ENCODE measurements at regions not wholly inside any gene's neighbourhood (a gene's known extent, or its start where the extent isn't known, plus 50 kb on each side); places are given as distances from the start of the nearest gene placed in this dataset.
A peak's percentile ranks its signal among the peaks of the same experiment; 100 is the strongest.

DNA sequence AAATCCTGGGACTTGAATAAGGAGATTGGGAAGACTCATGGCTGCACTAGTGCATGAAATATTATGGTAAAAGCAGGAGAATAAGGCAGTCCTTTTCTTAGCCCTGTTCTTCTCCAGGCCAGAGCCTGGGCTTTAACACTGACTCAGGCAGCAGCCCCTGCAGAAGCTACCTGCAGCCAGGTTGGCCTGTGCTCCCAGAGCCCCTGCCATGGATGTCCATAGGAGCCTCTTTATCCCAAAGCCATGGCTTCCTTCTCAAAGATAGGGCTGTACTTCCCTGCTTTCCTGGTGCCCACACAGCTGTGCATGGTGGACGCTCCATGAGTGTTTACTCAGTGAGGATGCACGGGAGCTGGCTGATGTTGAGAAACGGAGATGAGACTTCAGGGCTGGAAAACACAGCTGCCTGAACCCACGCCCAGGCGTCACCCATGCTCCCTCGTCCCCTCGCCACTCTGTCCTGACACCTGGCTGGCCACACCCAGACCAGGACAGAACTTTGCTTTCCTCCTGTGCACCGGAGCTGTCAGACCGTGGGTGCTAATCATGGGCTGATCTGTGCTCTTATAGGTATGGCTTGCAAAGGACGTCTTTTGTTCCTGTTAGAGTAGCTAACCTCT lies 135.5 kb downstream of the GLI2 start:
- no peak for ATAC-seq
- intact Hi-C loops (cut with DNase I) = no loop called here
- no peak for DNase-seq (ENCODE audit: low spot score)

DNA sequence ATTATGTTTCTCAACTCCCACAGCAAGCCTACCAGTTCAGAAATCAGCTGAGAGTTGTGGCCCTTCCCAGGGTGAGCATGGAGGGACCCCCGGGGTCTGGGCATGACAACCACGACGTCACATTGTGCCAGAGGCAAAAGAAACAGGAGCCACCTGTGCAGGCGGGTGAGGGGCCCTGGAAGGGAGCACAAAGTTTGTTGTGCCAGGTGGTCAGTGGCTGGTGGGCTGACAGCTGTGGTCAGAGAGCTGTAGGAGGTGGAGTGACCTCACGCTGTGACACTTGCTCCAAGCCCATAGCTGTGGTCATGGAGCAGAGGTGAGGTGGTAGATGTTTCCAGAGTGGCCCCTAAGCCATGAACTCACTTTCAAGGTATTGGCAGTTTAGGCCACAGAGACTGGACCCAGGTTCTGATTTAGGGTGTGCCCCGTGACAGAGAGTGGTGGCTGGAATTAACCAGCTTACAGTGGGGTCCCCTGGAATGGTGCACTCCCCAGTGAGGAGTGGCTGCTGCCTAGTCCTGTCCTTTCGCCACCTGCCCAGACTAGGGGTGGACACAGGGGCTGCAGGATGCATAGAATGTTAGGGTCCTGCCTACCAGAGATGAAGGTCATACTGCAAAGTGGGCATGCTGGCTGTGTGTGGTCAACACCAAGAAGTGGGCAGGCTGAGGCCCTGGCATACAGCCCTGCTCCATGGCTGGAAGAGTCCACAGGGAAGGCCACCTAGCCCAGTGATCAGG lies 136.4 kb downstream of the GLI2 start:
- ATAC-seq (no peak), DNase-seq (ENCODE audit: low spot score) (no peak)
- intact Hi-C loops (cut with DNase I) = no loop called here

DNA sequence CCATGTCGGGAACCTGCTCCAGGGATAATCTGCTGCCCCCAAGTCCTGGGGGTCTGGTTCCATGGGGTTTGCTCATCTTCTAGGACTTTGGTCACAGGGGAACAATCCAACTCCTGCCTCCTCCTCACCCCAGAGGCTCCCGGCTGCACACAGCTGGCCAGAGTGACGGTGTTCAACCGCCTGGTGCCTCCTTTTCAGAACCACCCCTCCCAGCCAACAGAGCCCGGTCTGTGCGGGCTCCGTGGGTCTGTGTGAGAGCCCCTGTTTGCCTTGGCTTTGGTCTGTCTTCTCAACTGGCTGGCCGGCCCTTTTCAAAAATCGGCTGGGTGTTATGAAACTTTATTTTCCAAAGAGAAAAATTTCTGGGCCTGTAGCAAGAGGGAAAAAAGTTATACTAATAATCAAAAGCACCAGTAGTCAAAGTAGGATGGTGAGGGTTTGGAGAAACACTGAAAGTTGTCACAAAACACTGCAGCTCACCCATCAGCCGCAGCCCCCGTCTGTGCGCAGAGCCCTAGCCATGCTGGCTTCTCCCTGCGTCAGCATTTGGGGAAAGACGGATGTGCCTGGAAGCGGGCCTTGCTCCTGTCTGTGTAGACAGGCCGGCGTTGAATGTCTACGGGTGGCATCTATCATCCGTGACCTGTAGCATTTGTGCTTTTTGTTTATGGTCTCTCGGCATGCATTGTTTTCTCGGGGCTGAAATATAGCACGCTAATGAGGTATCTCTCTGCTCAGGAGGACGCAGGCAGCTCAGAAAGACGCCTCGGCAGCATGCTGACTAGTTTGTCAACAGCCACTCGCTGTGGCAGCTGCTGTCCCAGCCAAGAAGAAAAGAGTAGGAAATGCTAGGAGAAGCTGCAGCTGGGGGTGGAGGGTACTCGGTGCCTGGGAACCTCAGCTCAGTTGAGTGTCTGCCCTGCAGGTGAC lies 138.6 kb downstream of the GLI2 start:
- ATAC-seq (peak; percentile 37), DNase-seq (ENCODE audit: low spot score) (no peak)
- intact Hi-C loops (cut with DNase I) = no loop called here

DNA sequence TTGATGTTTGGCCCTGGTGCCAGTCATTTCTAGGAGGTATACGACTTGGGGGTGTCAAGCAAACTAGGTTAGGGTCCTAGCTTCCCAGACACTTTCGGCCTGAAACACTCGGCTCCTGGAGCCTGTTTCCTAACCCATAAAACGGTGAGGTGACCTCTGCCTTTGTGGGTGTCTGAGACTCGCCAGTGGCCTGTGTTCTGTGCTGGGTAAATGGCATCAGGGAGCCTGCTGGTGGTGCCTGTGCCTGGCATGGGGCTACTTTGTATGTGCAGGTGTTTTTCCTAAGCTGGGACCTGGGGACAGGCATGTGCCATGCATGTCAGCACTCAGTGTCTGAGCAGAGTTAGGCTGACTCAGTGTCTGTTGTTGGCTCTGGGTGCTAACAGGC lies 139.2 kb downstream of the GLI2 start:
- ATAC-seq (no peak), DNase-seq (ENCODE audit: low spot score) (no peak)
- intact Hi-C loops (cut with DNase I) = no loop called here

DNA sequence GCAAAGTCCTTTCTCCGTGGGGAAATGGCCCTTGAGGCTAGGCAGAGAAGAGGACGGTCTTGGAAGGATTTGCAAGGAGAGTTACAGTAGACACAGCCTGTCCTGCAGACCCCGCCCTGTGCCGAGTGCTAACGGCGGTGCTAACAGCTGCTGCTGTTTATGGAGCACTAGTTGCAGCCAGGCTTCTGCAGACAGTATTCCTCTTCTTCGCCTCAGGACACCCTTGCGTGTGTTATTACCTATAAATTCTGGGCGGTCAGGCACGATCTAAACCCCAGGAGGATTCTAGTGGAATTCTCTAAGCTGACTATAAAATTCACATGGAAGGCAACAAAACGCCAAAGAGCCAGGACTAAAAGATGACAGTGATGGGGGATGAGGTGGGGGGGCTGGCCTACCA lies 139.8 kb downstream of the GLI2 start:
- no peak for DNase-seq (ENCODE audit: low spot score)
- intact Hi-C loops (cut with DNase I) = no loop called here
- ATAC-seq = peak; percentile 57

DNA sequence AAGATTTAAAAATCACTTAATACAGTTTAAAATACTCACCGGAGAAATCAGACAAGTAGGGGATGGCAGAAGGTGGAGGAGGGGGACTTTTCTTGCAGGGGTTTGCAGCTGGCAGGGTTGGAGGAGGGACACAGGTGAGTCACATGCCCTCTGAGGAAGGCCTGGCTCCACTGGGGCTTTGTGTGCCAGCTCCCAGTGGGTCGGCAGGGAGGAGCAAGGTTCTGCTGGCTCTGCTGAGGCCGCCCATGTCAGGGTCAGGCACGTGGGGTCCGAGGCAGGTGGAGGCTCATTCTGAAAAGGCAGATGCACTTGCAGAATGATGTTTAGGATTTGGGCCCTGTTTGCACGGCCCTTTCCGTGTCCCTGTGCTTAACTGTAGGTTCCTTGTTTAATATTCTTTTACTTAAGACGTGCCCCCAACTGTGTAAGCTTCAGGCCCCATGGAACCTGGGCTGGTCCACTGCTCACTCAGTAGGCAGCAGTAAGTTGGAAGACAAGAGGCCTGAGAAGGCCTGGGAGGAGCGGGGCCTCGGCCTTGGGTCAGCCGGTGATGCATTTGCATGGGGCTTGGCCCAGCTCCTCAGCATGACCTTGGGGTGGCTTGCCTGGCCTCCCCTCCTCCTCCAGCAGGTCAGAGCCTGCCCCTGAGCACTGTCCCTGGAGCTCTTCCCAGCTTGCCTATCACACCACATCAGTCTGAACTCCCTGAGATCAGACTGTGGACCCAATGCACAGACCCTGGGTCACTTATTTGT lies 141.0 kb downstream of the GLI2 start:
- intact Hi-C loops (cut with DNase I) = no loop called here
- ATAC-seq (no peak), DNase-seq (ENCODE audit: low spot score) (no peak)

DNA sequence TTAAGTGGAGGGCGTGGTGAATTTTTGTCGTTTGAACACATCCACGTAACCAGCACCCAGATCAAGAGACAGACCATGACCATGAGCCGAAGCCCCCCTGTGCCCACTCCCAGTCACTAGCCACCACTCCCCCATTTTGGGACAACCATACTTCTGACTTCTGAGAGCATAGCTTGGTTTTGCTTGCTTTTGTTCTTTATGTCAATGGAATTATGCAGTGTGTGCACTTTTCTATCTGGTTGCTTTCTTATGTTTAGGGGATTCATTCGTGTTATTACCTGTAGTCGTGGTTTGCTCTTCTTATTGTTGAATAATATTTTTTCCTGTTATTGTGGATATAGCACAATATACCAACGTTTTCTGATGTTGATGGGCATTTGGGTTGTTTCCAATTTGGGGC lies 141.7 kb downstream of the GLI2 start:
- DNase-seq (ENCODE audit: low spot score) (no peak), ATAC-seq (no peak)

DNA sequence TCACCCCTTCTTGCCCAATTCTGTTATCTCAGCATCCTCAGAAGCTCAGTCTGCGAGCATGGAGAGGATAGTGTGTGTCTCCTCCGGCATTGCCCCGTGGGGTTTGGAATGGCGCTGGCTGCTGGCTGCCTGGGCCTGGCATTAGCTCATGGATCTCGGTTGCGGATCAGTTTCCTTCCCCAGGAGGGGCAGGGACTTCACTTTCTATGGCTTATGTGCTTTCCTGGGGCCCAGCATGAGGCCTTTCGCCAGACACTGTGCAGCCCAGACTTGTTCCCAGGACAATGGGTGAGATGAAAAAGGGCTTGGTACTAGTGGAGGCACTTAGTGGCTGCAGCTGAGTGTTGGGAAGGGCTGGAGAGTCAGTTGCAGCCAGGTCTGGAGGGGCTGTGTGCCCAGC lies 143.3 kb downstream of the GLI2 start:
- DNase-seq (ENCODE audit: low spot score) = no peak
- intact Hi-C loops (cut with DNase I) = no loop called here
- ATAC-seq = no peak

More for the DNA sequence above, 141.7 kb downstream of the GLI2 start:
- intact Hi-C loops (cut with DNase I) = no loop called here

DNA sequence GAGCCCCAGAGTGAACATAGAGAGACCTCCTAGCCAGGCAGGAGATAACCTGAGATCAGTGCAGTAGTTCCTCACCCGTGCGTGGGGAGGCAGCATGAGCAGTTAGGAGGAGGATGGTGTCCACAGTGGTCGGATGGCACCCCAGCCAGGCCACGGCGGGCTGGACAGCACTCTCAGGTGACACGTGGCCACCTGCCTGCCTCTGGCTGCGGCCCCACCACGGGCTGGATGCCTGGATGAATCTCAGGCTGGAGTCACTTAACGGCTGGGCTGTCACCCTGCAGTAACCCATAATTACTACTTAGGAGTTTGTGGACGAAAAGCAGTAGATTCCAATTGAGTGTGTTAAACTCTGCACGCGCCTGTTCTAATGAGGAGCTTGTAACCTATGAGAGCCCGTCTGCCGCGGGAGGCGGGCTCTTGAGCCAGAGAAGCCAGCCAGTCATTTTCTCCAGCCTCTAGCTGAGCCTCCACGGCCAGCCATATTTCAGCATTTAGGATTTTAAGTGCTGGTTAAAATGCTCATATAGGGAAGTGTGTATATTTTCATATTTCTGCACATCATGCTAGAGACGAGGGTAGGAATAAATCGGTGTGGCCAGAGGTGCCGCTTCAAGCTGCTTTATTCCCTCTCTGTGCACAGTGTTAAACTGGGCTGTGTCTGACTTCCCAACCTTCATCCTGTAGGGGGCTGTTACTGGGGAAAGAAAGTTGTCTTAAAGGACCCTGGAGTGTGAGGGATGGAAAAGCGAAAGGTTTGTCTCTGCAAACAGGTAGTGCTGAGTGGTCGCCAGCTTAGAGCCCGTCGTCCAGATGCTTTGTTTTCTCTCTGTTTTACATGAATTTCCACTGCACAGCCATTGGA lies 144.0 kb downstream of the GLI2 start:
- DNase-seq (ENCODE audit: low spot score) (no peak), ATAC-seq (peak; percentile 42)
- intact Hi-C loops (cut with DNase I) = no loop called here

DNA sequence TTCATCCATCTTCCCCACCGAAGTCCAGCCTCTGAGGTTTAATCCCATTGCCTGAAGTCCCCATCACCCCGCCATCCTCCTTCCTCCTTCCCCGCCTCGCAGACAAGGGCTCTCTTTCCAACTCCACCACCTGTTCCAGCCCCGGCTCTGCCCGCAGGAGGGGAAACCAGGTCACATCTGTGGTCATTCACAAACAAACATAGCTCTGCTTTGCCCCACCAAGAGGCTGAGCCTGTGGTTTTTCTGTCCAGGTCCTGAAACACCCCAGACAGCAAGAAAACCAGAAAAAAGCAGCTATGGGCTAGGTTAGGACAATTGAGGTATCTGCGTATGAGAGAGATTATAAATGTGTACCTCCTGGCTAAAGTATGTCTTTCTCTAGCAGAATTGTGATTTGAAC lies 144.7 kb downstream of the GLI2 start:
- ATAC-seq (no peak), DNase-seq (ENCODE audit: low spot score) (no peak)
- intact Hi-C loops (cut with DNase I) = no loop called here

DNA sequence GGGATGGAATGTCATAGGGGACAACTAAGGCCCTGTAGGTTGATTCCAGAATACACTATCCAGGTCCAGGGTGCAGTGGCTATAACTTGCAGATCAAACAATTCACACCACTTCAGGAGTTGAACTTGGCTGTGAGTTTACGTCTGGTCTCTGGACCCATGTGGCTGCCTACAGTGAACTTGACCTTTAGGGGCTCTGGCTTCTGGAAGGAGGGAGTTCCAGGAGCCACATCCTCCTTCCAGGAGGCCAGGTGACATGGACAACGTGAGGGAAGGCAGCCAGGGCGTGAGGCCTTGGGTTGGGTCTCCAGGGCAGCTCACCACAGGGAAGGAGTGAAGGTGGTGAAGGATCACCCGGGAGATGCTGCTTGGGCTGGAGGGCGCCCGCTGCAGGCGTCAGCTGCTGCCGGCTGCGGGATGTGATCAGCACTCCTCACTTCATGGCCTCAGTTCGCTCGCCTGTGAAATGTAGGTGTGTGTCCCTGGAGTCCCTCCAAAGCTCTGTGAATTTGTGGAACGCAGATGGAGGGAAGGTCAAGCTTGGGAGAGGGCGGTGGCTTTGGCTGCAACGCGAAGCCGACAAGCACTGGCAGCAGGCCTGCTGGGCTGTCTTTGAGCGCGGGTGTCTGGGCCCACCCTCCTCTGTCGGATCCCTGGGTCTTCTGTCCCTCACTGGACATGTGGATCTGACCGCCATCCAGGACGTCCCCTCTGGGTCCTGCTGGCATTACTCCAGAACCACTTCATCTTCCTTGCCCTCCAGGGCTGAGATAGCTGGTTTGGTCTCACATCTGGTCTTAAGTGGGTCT lies 146.5 kb downstream of the GLI2 start:
- intact Hi-C loops (cut with DNase I) = no loop called here
- peak; percentile 73 for ATAC-seq
- no peak for DNase-seq (ENCODE audit: low spot score)

DNA sequence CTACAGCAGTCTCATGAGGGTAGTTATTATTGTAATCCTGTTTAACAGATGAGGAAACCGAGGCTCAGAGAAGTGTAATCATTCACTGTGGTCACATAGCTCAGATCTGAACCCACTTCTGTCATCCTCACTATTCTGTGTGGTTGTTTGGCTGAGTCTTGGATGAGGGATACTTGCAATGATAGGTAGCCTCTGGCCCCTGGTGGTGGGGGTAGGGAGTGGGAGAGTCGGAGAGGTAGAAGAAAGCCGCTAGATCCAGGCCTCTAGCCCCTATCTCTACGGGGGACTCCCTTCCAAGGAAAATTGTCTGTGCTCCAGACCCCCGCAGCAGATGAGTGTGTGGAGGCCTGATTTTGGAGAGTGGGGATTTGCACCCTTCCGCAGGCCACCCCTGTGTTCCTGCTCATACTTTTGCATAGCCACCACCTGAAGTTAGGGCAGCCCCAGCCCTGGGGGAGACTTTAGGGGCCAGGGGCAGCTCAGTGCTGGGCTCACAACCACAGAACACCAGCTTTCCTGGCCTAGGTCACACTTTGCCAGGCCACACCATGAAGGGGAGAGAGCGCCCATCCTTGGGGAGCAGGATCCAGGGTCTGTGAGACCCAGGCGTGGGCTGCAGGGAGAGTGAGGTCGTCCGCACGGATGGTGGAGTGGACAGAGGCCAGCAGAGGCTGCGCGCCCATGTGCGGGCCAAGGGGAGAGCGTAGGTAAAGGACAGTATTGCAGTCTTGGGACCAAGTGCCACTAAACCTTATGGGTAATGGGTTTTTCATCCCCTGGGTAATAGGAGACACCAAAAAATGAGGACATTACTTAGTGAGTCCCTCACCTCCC lies 148.2 kb downstream of the GLI2 start:
- intact Hi-C loops (cut with DNase I) = no loop called here
- ATAC-seq = no peak
- DNase-seq (ENCODE audit: low spot score) = no peak

DNA sequence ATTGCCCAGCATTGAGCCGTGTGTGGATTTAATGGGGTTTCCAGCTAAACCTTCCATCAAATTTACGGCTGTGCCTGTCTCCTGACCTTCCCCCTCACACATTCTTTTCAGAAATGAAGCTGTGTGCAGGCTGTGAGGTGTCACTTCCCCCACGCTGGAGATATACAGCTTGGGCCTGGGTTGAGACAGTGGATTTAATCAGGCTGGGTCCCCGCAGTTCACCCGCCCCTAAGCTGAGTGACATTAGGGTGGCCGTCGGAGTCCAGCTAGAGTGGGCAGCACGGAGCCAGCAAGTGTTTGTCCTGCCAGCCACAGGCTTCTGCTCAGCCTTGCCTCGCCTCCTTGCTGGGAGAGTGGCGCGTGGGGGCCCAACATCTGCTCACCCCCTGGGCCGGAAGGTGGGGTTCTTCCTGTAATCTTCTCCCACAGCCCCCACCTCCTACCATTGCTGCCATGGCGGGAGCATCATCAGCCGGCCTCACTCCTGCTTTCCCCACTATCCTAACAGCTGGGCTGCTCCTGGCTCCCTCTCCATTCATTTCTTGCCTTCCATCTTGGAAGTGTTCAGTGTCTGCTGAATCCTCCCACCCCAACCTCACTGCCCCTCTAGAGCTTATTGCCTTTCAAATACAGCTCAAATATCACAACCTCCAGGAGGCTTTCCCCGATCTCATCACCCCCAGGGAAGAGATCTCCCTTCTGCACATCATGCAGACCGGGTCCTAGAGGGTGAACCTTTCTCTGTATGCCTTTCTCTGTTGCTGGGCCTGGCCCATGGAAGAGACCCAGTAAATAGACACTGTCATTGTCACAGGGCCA lies 149.0 kb downstream of the GLI2 start:
- intact Hi-C loops (cut with DNase I) = no loop called here
- DNase-seq (ENCODE audit: low spot score) (no peak), ATAC-seq (no peak)

DNA sequence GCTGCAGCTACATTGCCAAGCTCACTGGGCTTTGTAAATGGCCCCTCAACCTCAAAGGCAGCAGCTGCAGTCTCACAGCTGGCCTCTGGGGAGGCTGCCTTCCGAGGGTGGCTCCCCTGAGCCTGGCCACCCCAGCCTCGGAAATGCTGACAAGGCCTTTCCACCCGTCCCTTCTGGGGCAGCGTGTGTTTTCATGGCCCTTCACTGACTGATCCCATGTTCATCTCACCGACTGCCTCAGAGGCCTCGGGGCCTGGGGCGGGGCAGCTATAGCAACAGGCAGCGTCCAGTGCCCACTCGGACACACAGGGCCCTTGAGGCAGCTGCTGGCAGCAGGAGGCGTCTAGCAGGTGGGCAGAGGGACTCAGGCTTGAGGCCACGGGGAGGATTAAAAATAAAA lies 149.7 kb downstream of the GLI2 start:
- intact Hi-C loops (cut with DNase I) = no loop called here
- ATAC-seq = no peak
- DNase-seq (ENCODE audit: low spot score) = no peak

DNA sequence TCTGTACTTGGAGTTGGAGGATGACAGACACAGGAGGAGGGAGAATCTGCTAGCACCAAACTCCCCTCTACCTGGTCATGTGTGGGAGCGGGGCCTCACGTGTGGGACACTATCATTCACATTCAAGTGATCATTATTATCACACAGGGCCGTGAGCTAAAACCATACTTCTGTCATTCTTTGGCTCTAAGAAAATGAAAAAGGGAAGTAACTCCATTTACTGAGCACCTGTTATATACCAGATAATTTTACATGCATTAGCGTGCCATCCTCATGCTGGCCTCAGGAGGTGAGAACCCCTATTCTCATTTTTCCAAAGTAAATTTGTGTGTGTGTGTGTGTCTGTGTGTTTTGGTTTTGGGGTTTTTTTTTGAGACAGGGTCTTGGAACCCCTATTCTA lies 150.1 kb downstream of the GLI2 start:
- DNase-seq (ENCODE audit: low spot score) (no peak), ATAC-seq (no peak)
- intact Hi-C loops (cut with DNase I) = no loop called here

All from sciatic nerve (tissue), 2 donors.